ENCODE measurements at regions not wholly inside any gene's neighbourhood (a gene's known extent, or its start where the extent isn't known, plus 50 kb on each side); places are given as distances from the start of the nearest gene placed in this dataset.

GRCh38 chr1:201667479-201667878 is 128.6 kb downstream of the NAV1 start:
- no peak for TF ChIP-seq CTCF (IDR thresholded peaks at IDR 0.05)
- H3K79me2 ChIP-seq (ENCODE audit: insufficient read depth, low read length), result no peaks in the 10 kb centered on the region

GRCh38 chr1:201670517-201670916 is 131.6 kb downstream of the NAV1 start:
- Mint-ChIP-seq H3K4me3 (no peak overlapping the region), H3K27ac (no peak overlapping the region), H3K27me3 (ENCODE audit: low read depth in 3 of 3) (peaks cover 2 to 9% (median 3%) of the 10 kb centered on the region in 3 donors), H3K36me3 (no peaks in the 10 kb centered on the region), H3K9me3 (no peaks in the 10 kb centered on the region), H3K4me1 (peaks cover 13% of the 10 kb centered on the region)
- H3K4me3 ChIP-seq (replicated peaks in 1 of 3; ENCODE audit: low read depth in 2 of 3, low read length in 3 of 3), result no peak overlapping the region
- no peak overlapping the region for H3K4me2 ChIP-seq (replicated peaks; ENCODE audit: extremely low read depth, low read length, poor library complexity, severe bottlenecking)
- H3K27me3 ChIP-seq (ENCODE audit: control insufficient read depth in 2 of 2, insufficient read depth in 2 of 2, low read length in 2 of 2), result no peaks in the 10 kb centered on the region
- no peak overlapping the region for H3K27ac ChIP-seq (ENCODE audit: low read depth in 1 of 2, low read length in 2 of 2)
- no peak for DNase-seq
- no peaks in the 10 kb centered on the region for H3K36me3 ChIP-seq (replicated peaks in 1 of 2; ENCODE audit: control insufficient read depth in 1 of 2, insufficient read depth in 2 of 2, low read length in 2 of 2)
- H2AFZ ChIP-seq (ENCODE audit: insufficient read depth, low read depth, low read length, poor library complexity, severe bottlenecking), result no peak overlapping the region
- intact Hi-C loops (cut with micrococcal nuclease), result no loop called here
- 93% methylated on average over 1 of the region's 1 CpG for WGBS (ENCODE audit: insufficient coverage)
- TF ChIP-seq CTCF (IDR thresholded peaks at IDR 0.05), result no peak
- no peaks in the 10 kb centered on the region for H4K20me1 ChIP-seq (ENCODE audit: insufficient read depth, low read length)
- no peaks in the 10 kb centered on the region for H3K9me3 ChIP-seq (replicated peaks in 1 of 2; ENCODE audit: control insufficient read depth in 1 of 2, insufficient read depth in 1 of 2, low read length in 2 of 2)
- no peak overlapping the region for H3K9ac ChIP-seq (ENCODE audit: insufficient read depth, low read length, poor library complexity, severe bottlenecking)
- H3K4me1 ChIP-seq (ENCODE audit: control insufficient read depth in 1 of 2, insufficient read depth in 2 of 2, low read length in 2 of 2), result peaks cover 5 to 9% of the 10 kb centered on the region in 2 donors
- no peaks in the 10 kb centered on the region for H3K79me2 ChIP-seq (ENCODE audit: insufficient read depth, low read length)

More at GRCh38 chr1:201667479-201667878, 128.6 kb downstream of the NAV1 start:
- no peaks in the 10 kb centered on the region for H3K9me3 ChIP-seq (replicated peaks in 1 of 2; ENCODE audit: control insufficient read depth in 1 of 2, insufficient read depth in 1 of 2, low read length in 2 of 2)
- H3K4me3 Mint-ChIP-seq, result no peak overlapping the region
- no peaks in the 10 kb centered on the region for H3K4me1 ChIP-seq (ENCODE audit: control insufficient read depth in 1 of 2, insufficient read depth in 2 of 2, low read length in 2 of 2)
- 100% methylated on average over 1 of the region's 5 CpGs for WGBS (ENCODE audit: insufficient coverage)
- no peak overlapping the region for H3K4me2 ChIP-seq (replicated peaks; ENCODE audit: extremely low read depth, low read length, poor library complexity, severe bottlenecking)
- no peaks in the 10 kb centered on the region for H3K27me3 ChIP-seq (ENCODE audit: control insufficient read depth in 2 of 2, insufficient read depth in 2 of 2, low read length in 2 of 2)
- no peaks in the 10 kb centered on the region for H3K36me3 Mint-ChIP-seq
- no peaks in the 10 kb centered on the region for H4K20me1 ChIP-seq (ENCODE audit: insufficient read depth, low read length)
- no peak overlapping the region for H3K4me3 ChIP-seq (replicated peaks in 1 of 3; ENCODE audit: low read depth in 2 of 3, low read length in 3 of 3)
- no peak for DNase-seq
- H3K9me3 Mint-ChIP-seq, result peaks cover 0 to 1% (median 0%) of the 10 kb centered on the region in 7 donors
- no peak overlapping the region for H3K27ac Mint-ChIP-seq
- no peak overlapping the region for H3K27ac ChIP-seq (ENCODE audit: low read depth in 1 of 2, low read length in 2 of 2)
- H3K27me3 Mint-ChIP-seq (ENCODE audit: low read depth in 3 of 3), result peaks cover 2 to 7% (median 3%) of the 10 kb centered on the region in 3 donors
- H2AFZ ChIP-seq (ENCODE audit: insufficient read depth, low read depth, low read length, poor library complexity, severe bottlenecking), result no peak overlapping the region
- H3K36me3 ChIP-seq (replicated peaks in 1 of 2; ENCODE audit: control insufficient read depth in 1 of 2, insufficient read depth in 2 of 2, low read length in 2 of 2), result no peaks in the 10 kb centered on the region
- no peaks in the 10 kb centered on the region for H3K4me1 Mint-ChIP-seq
- intact Hi-C loops (cut with micrococcal nuclease), result no loop called here
- H3K9ac ChIP-seq (ENCODE audit: insufficient read depth, low read length, poor library complexity, severe bottlenecking), result no peak overlapping the region

Data from CD14-positive monocyte (primary cell).